ENCODE measurements at regions not wholly inside any gene's neighbourhood (a gene's known extent, or its start where the extent isn't known, plus 50 kb on each side); places are given as distances from the start of the nearest gene placed in this dataset.

DNA sequence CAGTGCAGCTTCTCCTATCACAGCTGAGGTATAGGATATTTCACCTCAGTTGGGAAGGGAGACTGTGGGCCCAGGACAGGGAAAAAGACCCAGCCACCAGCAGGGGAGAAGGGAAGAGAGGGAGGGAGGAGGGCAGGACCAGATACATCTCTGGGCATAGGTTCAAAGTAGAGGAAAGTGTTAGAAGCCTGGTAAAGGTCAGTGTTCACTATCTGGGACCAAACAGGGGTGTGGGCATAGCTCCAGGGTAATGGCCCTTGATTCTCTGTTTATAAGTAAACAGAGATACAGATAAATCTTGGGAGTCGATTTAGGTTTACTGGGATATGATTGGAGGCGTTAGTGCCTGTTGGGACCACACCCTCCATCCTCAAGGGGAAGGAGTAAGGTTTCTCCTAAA is 266.2 kb downstream of the LRFN2 start:
- TF ChIP-seq POLR2AphosphoS5 (IDR thresholded peaks at IDR 0.05; ENCODE audit: borderline replicate concordance, low read depth, low read length), result no peak
- no peak for TF ChIP-seq FOXP2 (optimal IDR thresholded peaks at IDR 0.05; ENCODE audit: control extremely low read depth, extremely low read length, insufficient read depth)
- no peak for TF ChIP-seq EZH2 (IDR thresholded peaks at IDR 0.05)

All from SK-N-MC (cell line).